ENCODE measurements at regions not wholly inside any gene's neighbourhood (a gene's known extent, or its start where the extent isn't known, plus 50 kb on each side); places are given as distances from the start of the nearest gene placed in this dataset.
"Not testable (repeated sequence)": the region's sequence is repeated elsewhere in the genome, so short reads cannot be mapped to it uniquely, and the experiment has no call there.

DNA sequence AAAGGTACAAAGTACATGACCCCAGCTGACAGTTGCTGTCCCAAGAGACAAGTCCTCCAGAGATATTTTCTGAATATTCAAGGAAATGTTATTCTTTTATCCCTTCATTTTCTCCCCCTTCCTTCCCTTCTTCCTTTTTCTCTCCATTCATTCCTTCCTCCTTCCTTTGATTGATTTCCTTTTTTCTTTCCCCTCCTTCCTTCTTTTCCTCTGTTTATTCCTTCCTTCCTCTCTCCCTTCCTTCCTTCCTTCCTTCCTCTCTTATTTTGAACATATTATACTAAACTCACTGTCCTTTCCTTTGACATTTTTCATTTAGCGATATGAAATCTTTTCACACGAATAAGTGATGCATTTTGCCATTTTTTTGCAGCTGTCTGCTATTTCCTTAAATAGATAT is 73.2 kb upstream of the HDDC2 start:
- H3K4me3 Mint-ChIP-seq (ENCODE audit: unreplicated experiment) = peak overlapping the region; percentile 2
- peaks cover 28% of the 10 kb centered on the region for H3K4me1 Mint-ChIP-seq (ENCODE audit: low read depth, unreplicated experiment)
- H3K27ac Mint-ChIP-seq (ENCODE audit: unreplicated experiment) = peak overlapping the region; percentile 23
- no peak for DNase-seq
- H3K36me3 Mint-ChIP-seq (ENCODE audit: unreplicated experiment) = no peaks in the 10 kb centered on the region
- no peaks in the 10 kb centered on the region for H3K9me3 Mint-ChIP-seq (ENCODE audit: unreplicated experiment)
- H3K27me3 Mint-ChIP-seq (ENCODE audit: unreplicated experiment) = peaks cover 3% of the 10 kb centered on the region
- no peak for TF ChIP-seq CTCF (IDR thresholded peaks at IDR 0.05; ENCODE audit: partially characterized antibody, unreplicated experiment)

- TF ChIP-seq CTCF (IDR thresholded peaks at IDR 0.05; ENCODE audit: partially characterized antibody, unreplicated experiment) = no peak
- no peak for DNase-seq
- H3K27me3 Mint-ChIP-seq (ENCODE audit: unreplicated experiment) = peaks cover 3% of the 10 kb centered on the region
- H3K27ac Mint-ChIP-seq (ENCODE audit: unreplicated experiment) = no peak overlapping the region
- H3K4me1 Mint-ChIP-seq (ENCODE audit: low read depth, unreplicated experiment) = peaks cover 22% of the 10 kb centered on the region
- H3K4me3 Mint-ChIP-seq (ENCODE audit: unreplicated experiment) = no peak overlapping the region
- H3K36me3 Mint-ChIP-seq (ENCODE audit: unreplicated experiment) = no peaks in the 10 kb centered on the region
- no peaks in the 10 kb centered on the region for H3K9me3 Mint-ChIP-seq (ENCODE audit: unreplicated experiment)
Measured at GRCh38 chr6:125375821-125376220, 74.1 kb upstream of the HDDC2 start.

DNA sequence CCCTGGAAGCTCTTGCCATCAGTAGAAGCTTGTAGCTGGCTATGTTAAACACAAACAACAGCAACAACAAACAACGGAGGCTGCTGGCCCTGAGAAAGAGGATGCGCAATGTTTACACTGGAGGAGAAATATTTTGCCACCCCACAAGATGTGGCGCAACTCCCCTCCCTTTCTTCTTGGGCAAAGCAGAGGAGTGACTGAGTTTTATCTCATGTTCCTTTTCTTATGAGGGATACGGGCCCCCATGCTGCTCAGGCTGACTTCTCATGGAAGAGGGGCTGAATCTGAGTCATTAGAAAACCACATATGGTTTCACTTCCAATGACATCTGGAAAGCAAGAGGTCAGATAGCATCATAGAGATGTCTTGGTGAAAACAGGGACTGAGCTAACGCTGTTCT is 75.9 kb upstream of the HDDC2 start:
- TF ChIP-seq CTCF (IDR thresholded peaks at IDR 0.05; ENCODE audit: partially characterized antibody, unreplicated experiment) = no peak
- no peak overlapping the region for H3K4me3 Mint-ChIP-seq (ENCODE audit: unreplicated experiment)
- H3K27ac Mint-ChIP-seq (ENCODE audit: unreplicated experiment) = peak overlapping the region; percentile 9
- H3K27me3 Mint-ChIP-seq (ENCODE audit: unreplicated experiment) = peaks cover 3% of the 10 kb centered on the region
- H3K9me3 Mint-ChIP-seq (ENCODE audit: unreplicated experiment) = no peaks in the 10 kb centered on the region
- H3K4me1 Mint-ChIP-seq (ENCODE audit: low read depth, unreplicated experiment) = peaks cover 21% of the 10 kb centered on the region
- H3K36me3 Mint-ChIP-seq (ENCODE audit: unreplicated experiment) = no peaks in the 10 kb centered on the region
- no peak for DNase-seq

DNA sequence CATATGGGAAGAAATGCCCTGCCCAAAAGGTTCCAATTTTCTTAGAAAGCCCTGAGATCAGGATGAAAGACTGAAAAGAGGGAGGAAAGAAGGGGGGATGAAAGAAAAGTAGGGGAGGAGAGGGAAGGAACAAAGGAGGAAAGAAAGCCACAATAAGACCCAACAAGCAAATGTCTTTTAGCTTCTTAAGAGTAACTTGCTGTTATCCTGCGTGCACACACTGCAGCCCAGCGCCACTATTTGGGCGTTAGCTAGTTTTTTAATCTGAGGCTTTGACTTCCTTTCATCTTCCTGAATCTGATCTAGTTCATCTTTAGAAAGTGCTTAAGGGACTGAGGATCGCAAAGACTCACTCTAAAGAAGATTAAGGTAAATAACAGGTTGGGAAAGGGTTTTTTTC is 77.4 kb upstream of the HDDC2 start:
- no peak overlapping the region for H3K27ac Mint-ChIP-seq (ENCODE audit: unreplicated experiment)
- H3K9me3 Mint-ChIP-seq (ENCODE audit: unreplicated experiment) = no peaks in the 10 kb centered on the region
- DNase-seq = no peak
- no peak for TF ChIP-seq CTCF (IDR thresholded peaks at IDR 0.05; ENCODE audit: partially characterized antibody, unreplicated experiment)
- H3K4me1 Mint-ChIP-seq (ENCODE audit: low read depth, unreplicated experiment) = peaks cover 17% of the 10 kb centered on the region
- no peak overlapping the region for H3K4me3 Mint-ChIP-seq (ENCODE audit: unreplicated experiment)
- no peaks in the 10 kb centered on the region for H3K36me3 Mint-ChIP-seq (ENCODE audit: unreplicated experiment)
- H3K27me3 Mint-ChIP-seq (ENCODE audit: unreplicated experiment) = peaks cover 3% of the 10 kb centered on the region

- Mint-ChIP-seq H3K36me3 (ENCODE audit: unreplicated experiment) (no peaks in the 10 kb centered on the region), H3K9me3 (ENCODE audit: unreplicated experiment) (no peaks in the 10 kb centered on the region), H3K4me3 (ENCODE audit: unreplicated experiment) (no peak overlapping the region), H3K4me1 (ENCODE audit: low read depth, unreplicated experiment) (peaks cover 6% of the 10 kb centered on the region), H3K27ac (ENCODE audit: unreplicated experiment) (no peak overlapping the region), H3K27me3 (ENCODE audit: unreplicated experiment) (no peaks in the 10 kb centered on the region)
- TF ChIP-seq CTCF (IDR thresholded peaks at IDR 0.05; ENCODE audit: partially characterized antibody, unreplicated experiment) = no peak
- no peak for DNase-seq
Measured at GRCh38 chr6:125380474-125380873, 78.7 kb upstream of the HDDC2 start.

DNA sequence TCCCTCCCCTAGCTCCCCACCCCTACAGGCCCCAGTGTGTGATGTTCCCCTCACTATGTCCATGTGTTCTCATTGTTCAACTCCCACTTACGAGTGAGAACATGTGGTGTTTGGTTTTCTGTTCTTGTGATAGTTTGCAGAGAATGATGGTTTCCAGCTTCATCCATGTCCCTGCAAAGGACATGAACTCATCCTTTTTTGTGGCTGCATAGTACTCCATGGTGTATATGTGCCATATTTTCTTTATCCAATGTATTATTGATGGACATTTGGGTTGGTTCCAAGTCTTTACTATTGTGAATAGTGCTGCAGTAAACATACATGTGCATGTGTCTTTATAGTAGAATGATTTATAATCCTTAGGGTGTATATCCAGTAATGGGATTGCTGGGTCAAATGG is 84.6 kb upstream of the HDDC2 start:
- H3K9me3 Mint-ChIP-seq (ENCODE audit: unreplicated experiment); H3K4me3 Mint-ChIP-seq (ENCODE audit: unreplicated experiment); H3K27ac Mint-ChIP-seq (ENCODE audit: unreplicated experiment); DNase-seq; H3K36me3 Mint-ChIP-seq (ENCODE audit: unreplicated experiment); H3K27me3 Mint-ChIP-seq (ENCODE audit: unreplicated experiment); H3K4me1 Mint-ChIP-seq (ENCODE audit: low read depth, unreplicated experiment): not testable (repeated sequence)
